HG03457 (cell line): ENCODE measurements at regions not wholly inside any gene's neighbourhood (a gene's known extent, or its start where the extent isn't known, plus 50 kb on each side); places are given as distances from the start of the nearest gene placed in this dataset.

Source experiments
- ATAC-seq: cut with Tn5 transposase; IDR thresholded peaks from one replicate; pipeline ENCODE4 v1.9.1; 2021; ENCODE audit warnings: moderate number of reproducible peaks; ENCODE audit not compliant: unreplicated experiment

DNA sequence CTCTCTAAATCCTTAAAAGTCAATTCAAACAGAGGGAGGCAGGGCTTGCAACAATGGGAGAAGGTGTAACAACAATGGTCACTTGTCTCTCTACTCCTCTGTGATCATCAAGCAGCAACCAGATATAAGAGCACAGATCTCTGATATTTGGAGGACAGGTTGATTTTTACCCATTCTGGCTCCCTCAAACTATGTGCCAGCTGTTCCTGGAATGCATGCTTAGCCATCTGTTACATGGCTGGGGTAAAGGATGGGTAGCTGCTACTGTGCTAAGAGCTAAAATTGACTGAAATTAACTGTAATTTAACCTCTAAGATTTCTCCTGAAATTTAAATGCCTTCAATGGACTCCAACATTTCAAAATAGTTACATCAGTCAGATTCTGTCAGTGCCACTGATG is 1459.9 kb downstream of the PCDH7 start:
- no peak for ATAC-seq

DNA sequence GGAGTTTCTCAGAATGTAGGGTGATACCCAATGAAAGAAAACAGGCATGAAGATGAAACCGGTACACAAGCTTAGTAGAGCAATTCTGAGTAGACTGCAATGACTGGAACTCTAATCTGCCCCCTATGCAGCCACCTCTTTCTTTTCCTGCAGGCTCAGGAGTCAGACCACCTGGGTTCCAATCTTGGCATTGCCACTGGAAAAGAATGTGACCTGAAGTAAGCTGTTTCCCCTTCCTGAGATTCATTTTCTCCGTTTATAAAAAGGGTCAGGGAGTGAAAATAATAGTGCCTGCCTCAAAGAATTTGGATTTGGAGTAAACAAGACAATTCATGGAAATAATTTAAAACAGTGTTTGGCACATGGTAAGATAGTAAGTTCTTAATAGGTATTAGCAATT is 1464.0 kb downstream of the PCDH7 start:
- ATAC-seq: no peak

DNA sequence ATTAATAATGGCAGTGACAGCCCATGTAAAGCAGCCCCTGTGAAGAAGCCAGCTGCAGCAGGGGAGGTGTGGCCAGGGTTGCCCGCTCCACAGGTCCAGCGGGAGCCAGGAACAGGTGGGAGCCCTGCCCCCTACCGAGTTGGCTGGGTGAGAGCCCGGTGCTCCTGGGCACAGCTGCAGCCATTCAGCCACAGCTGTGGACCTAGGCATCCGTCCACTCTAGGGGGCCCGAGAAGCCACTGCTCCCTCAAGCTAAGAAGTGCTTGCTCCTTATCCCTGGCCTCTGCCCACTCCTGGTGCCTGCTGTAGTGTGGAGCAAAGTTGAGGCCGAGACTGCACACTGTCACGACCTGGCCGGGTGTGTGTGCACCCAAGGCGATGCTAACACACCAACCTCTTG is 1469.0 kb downstream of the PCDH7 start:
- no peak for ATAC-seq

DNA sequence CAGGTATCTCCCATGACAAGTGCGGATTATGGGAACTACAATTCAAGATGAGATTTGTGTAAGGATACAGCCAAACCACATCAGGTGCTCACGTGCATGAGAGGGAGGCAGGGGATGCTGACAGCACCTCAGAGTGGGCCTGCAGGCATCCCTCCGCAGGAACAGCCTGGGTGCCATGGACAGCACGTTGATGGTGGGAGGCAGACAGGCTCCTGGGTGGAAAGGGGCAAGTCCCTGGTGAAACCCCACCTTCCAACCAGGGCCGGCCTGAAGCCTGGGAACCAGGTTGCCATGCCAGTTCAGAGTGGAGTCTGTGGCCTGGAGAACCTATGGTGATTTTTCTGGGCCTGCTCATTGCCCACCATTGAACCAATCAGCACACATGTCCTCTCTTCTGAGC is 1469.6 kb downstream of the PCDH7 start:
- ATAC-seq: no peak

- no peak for ATAC-seq
Observed at GRCh38 chr4:32191961-32192360, 1471.8 kb downstream of the PCDH7 start.

- no peak for ATAC-seq
Observed at GRCh38 chr4:32192363-32192762, 1472.2 kb downstream of the PCDH7 start.

DNA sequence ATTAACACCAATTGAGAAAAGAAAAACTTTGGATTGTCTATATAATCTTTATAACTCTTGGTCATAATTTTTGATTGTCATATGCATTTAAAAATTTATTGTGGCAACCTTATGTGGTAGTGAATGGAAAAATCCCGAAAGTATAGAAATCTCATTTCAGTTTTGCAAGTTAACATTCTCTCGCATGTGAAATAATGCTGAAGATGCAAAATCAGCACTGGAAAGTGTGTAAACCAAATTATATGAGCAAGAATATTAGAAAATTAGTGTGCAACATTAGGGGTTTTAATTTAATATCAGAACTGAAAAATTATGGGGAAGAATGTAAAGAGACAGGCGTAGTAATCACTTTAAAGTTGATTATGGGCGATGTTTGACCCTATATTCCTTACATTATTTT is 1472.8 kb downstream of the PCDH7 start:
- no peak for ATAC-seq

DNA sequence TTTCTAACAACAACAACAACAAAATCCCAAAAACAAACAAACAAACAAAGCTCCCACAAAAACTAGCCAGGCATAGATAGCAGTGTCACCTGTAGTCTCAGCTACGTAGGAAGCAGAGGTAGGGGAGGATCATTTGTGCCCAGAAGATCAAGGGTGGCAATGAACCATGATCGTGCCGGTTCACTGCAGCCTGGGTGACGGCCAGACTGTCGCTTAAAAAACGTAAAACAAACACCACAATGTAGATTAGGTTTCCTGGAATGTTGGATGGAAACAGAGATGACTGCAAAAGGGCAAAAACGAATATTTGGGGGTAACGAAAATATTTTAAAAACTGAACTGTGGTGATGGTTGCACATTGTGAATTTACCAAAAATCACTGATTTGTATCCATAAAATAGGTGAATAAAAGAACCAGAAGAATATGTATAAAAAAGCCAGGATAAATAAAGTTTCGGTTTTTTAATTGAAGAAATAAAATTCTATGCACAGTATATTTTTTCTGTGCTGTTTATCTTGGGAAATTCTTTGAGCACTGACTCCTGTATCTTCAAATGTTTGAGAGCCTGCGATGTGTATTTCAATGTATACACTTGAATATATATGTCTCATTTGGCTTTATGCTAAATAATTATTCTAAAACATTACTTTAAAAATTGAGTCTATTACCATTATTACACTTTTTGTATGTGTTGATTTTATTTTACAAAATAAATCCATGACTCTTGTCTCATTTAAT is 1477.0 kb downstream of the PCDH7 start:
- no peak for ATAC-seq

- ATAC-seq: no peak
Observed at GRCh38 chr4:32199639-32200038, 1479.5 kb downstream of the PCDH7 start.

- ATAC-seq: no peak
Observed at GRCh38 chr4:32203340-32203739, 1483.2 kb downstream of the PCDH7 start.

DNA sequence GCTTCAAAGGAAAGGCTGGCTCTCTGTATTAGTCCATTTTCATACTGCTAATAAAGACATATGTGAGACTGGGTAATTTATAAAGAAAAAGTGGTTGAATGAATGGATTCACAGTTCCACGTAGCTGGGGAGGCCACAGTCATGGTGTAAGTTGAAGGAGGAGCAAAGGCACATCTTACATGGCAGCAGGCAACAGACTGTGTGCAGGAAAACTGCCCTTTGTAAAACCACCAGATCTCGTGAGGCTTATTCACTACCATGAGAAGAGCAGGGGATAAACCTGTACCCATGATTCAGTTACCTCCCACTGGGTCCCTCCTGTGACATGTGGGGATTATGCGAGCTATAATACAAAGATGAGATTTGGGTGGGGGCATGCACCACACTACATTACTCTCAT is 1486.6 kb downstream of the PCDH7 start:
- ATAC-seq: no peak

DNA sequence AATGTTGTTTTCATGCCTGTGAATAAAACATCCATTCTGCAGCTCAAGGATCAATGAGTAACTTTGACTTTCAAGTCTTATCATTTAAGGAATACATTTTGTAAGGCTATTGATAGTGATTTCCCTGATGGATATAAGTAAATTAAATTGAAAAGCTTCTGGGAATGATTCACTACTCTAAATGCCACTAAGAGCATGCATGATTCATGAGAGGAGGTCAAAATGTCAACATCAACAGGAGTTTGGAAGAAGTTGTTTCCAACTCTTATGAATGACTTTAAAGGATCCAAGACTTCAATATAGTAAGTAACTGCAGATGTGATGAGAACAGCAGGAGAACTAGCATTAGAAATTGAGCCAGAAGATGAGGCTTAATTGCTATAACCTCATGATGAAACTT is 1487.3 kb downstream of the PCDH7 start:
- no peak for ATAC-seq

DNA sequence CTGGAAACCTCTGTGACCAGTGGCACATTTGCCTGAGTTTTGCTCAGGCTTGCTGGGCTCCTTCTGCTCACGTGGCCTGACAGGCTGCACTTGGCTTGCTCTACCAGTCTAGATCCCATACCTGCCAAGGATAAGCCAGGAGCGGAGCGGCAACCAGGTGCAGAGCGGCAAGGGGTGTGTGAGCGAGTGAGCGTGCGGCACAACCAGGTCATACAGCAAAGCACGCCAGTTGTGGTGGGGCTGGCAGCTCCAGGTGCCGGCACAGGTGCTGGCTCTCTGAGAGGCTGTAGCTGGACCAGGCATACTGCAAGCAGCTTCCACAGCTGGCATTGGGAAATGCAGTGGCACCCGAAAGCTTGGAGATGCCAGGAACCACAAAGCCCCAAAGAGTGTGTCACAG is 1495.1 kb downstream of the PCDH7 start:
- ATAC-seq: no peak

DNA sequence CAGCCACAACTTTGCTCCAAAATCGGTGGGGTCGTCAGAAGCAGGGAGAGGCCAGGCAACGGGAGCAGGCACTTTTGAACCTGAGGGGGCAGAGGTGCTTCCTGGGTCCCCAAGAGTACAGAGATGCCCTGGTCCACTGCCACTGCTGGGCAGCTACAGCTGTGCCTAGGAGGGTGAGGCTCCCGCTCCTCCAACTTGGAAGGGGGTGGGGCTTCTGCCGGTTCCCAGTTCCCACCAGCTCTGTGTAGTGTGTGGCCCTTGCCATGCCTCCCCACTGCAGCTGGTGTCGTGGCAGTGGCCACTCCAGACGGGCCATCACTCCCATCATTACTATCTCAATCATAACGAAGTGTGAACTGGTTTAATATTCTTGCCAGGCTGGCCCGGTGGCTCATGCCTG is 1496.3 kb downstream of the PCDH7 start:
- ATAC-seq: no peak

DNA sequence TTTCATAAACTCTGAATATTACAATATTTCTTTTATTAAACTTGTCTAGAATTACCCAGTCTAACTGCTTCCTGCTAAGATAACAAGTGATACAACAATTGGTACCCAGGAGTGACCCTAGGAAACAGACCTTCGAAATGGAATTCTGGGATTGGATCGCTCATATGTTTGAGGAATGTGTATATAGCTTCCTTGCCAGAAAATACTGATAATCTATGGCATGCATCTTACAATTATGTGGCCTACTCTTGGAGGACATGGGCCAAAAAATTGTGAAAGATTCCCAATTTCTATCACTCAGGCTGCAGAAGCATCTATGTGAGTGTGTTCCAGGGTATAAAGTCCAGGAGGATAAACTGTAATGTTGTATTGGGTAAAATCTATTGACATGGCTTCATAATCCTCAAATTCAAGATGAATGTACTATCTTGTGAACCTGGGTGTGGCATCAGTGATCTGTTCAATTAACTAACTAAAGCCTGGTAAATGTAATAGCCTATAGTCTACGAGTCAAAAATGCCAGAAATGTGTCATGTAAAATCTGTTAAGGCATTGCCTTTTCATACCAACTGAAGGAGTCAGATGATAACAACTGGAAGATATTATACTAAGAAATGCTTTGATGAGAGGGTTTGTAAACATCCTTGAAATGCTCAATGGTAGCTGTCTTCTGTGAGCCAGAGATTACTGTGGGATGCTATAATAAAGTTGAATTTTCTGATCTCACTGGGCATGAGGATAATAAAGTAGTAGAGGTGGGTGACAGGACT is 1499.3 kb downstream of the PCDH7 start:
- no peak for ATAC-seq

- no peak for ATAC-seq
Observed at GRCh38 chr4:32226204-32226603, 1506.0 kb downstream of the PCDH7 start.

- ATAC-seq: no peak
Observed at GRCh38 chr4:32226733-32227132, 1506.6 kb downstream of the PCDH7 start.

DNA sequence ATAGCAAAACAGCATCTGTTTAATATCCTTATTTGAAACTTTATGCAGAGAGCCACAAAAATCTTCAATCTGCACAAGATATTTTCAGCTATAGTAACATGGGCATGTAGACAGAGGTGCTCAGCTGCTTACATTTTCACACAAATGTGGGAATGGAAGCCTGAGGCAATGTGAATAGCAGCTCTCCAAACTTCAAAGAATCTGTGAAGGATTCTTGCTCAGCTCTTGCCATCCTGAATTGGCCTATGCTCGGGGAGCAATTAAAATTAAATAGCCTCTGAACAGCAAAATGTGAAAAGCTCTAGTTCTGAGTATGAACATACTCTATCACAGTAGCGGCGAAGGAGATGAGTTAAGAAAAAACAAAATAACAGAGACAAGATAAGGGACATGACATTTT is 1523.8 kb downstream of the PCDH7 start:
- ATAC-seq: no peak

DNA sequence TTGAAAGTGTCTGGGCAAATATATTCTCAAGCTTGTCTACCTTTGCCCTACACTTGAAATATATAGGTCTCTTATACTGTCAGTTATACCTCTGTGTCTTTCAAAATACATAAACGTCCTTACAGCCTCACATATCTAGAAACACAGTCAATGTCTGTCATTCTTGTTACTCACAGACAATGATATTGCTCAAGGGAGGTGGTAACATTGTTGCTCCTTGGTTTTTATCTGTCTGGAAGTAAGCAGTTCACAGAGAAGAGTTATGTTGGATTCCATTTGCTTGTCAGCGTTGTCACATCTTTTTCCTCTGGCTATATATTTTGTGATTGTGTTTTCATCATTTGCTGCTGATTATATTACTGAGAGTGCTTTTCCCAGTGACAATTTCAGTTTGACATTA is 1528.9 kb downstream of the PCDH7 start:
- ATAC-seq: no peak

GRCh38 chr4:32251126-32251525 is 1531.0 kb downstream of the PCDH7 start:
- ATAC-seq: no peak

GRCh38 chr4:32251926-32252325 is 1531.8 kb downstream of the PCDH7 start:
- no peak for ATAC-seq

- ATAC-seq: no peak
Observed at GRCh38 chr4:32254216-32254615, 1534.0 kb downstream of the PCDH7 start.

DNA sequence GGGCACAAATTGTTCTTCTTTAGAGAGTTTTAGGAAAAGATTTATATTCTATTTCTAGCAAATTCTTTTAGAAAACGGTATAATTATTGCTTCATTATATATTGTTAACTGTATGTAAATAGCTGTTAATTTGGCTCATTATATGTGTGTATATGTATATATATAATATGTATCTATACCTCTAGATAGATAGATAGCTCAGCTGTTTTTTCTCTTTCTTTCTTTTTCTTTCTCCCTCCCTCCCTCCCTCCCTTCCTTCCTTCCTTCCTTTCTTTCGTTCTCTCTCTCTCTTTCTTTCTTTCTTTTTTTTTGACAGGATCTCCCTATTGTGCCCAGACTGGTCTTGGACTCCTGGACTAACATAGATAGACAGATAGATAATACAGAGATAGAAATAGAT is 1538.8 kb downstream of the PCDH7 start:
- ATAC-seq: no peak
